GM23338 (cell line): ENCODE measurements at regions not wholly inside any gene's neighbourhood (a gene's known extent, or its start where the extent isn't known, plus 50 kb on each side); places are given as distances from the start of the nearest gene placed in this dataset.

Experiments used
- EZH2 ChIP-seq: fragments of 200-600 bp; sonication (generic); IDR thresholded peaks from one replicate; pipeline ENCODE4 v1.8.0; 2017; ENCODE audit warnings: antibody characterized with exemption, mild to moderate bottlenecking, low read depth; ENCODE audit not compliant: unreplicated experiment
- POLR2AphosphoS5 ChIP-seq: IDR thresholded peaks from 2 replicates; pipeline ENCODE4 v1.6.1; 2016; ENCODE audit warnings: antibody characterized with exemption, low read depth
- STAT1 ChIP-seq: IDR thresholded peaks from one replicate; pipeline ENCODE4 v1.6.1; 2016; ENCODE audit warnings: antibody characterized with exemption; ENCODE audit not compliant: unreplicated experiment
- ZNF114 ChIP-seq: fragments of 250-450 bp; sonication (Bioruptor Pico); IDR thresholded peaks from 2 replicates; pipeline ENCODE4 v1.5.0; 2020; ENCODE audit warnings: mild to moderate bottlenecking, moderate library complexity
- ZNF462 ChIP-seq: fragments of 250-450 bp; sonication (Bioruptor Pico); IDR thresholded peaks from 2 replicates; pipeline ENCODE4 v1.5.0; 2020; ENCODE audit warnings: mild to moderate bottlenecking, moderate library complexity
- TF ChIP-seq, protein P1 (sequence below), 2 experiments: fragments of 200-600 bp in 1 of 2; sonication (generic) in 1 of 2; conservative IDR thresholded peaks; 2 replicates each; pipeline versions ENCODE4 v1.5.1 to v1.6.1; 2016 to 2017; ENCODE audit warnings: antibody characterized with exemption in 2 of 2, low read depth in 2 of 2, mild to moderate bottlenecking in 2 of 2, moderate library complexity in 1 of 2
- TF ChIP-seq, protein P2 (sequence below): IDR thresholded peaks from one replicate; pipeline ENCODE4 v1.6.1; 2018; ENCODE audit warnings: antibody characterized with exemption; ENCODE audit not compliant: unreplicated experiment

DNA sequence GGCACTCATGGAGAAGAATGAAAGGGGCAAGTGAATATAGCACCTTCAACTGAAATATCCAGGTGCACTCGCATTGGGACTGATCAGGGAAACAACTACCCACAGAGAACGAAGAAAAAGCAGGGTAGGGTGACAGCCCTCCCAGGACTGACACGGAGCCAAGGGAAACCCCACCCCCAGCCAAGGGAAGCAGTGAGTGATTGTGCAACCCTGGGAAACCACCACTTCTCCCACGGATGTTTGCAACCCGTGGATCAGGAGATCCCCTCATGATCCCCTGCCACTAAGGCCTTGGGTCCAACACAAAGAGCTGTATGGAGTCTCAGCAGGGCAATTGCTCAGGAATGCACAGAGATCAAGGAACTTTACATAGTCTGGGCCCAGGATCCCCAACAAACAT lies 158.5 kb upstream of the HCCS start (continued):
- TF ChIP-seq ZNF462 (CRISPR knock-in tag) (no peak), STAT1 (no peak), EZH2 (no peak), ZNF114 (CRISPR knock-in tag) (no peak), POLR2AphosphoS5 (no peak)
- TF ChIP-seq, protein P1, sequence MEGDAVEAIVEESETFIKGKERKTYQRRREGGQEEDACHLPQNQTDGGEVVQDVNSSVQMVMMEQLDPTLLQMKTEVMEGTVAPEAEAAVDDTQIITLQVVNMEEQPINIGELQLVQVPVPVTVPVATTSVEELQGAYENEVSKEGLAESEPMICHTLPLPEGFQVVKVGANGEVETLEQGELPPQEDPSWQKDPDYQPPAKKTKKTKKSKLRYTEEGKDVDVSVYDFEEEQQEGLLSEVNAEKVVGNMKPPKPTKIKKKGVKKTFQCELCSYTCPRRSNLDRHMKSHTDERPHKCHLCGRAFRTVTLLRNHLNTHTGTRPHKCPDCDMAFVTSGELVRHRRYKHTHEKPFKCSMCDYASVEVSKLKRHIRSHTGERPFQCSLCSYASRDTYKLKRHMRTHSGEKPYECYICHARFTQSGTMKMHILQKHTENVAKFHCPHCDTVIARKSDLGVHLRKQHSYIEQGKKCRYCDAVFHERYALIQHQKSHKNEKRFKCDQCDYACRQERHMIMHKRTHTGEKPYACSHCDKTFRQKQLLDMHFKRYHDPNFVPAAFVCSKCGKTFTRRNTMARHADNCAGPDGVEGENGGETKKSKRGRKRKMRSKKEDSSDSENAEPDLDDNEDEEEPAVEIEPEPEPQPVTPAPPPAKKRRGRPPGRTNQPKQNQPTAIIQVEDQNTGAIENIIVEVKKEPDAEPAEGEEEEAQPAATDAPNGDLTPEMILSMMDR (conservative IDR thresholded peaks at IDR 0.05; ENCODE audit: low read depth in 2 of 2) = no peak
- TF ChIP-seq, protein P2, sequence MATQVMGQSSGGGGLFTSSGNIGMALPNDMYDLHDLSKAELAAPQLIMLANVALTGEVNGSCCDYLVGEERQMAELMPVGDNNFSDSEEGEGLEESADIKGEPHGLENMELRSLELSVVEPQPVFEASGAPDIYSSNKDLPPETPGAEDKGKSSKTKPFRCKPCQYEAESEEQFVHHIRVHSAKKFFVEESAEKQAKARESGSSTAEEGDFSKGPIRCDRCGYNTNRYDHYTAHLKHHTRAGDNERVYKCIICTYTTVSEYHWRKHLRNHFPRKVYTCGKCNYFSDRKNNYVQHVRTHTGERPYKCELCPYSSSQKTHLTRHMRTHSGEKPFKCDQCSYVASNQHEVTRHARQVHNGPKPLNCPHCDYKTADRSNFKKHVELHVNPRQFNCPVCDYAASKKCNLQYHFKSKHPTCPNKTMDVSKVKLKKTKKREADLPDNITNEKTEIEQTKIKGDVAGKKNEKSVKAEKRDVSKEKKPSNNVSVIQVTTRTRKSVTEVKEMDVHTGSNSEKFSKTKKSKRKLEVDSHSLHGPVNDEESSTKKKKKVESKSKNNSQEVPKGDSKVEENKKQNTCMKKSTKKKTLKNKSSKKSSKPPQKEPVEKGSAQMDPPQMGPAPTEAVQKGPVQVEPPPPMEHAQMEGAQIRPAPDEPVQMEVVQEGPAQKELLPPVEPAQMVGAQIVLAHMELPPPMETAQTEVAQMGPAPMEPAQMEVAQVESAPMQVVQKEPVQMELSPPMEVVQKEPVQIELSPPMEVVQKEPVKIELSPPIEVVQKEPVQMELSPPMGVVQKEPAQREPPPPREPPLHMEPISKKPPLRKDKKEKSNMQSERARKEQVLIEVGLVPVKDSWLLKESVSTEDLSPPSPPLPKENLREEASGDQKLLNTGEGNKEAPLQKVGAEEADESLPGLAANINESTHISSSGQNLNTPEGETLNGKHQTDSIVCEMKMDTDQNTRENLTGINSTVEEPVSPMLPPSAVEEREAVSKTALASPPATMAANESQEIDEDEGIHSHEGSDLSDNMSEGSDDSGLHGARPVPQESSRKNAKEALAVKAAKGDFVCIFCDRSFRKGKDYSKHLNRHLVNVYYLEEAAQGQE = no peak
